ENCODE measurements at regions not wholly inside any gene's neighbourhood (a gene's known extent, or its start where the extent isn't known, plus 50 kb on each side); places are given as distances from the start of the nearest gene placed in this dataset.
A peak's percentile ranks its signal among the peaks of the same experiment; 100 is the strongest.
"Not testable (repeated sequence)": the region's sequence is repeated elsewhere in the genome, so short reads cannot be mapped to it uniquely, and the experiment has no call there.

GRCh38 chr6:86028776-86029175, 386.1 kb upstream of the SYNCRIP start:
- no peak for DNase-seq

DNA sequence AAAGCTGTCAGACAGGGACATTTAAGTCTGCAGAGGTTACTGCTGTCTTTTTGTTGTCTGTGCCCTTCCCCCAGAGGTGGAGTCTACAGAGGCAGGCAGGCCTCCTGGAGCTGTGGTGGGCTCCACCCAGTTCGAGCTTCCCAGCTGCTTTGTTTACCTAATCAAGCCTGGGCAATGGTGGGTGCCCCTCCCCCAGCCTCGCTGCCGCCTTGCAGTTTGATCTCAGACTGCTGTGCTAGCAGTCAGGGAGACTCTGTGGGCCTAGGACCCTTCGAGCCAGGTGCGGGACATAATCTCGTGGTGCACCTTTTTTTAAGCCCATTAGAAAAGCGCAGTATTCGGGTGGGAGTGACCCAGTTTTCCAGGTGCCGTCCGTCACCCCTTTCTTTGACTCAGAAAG, 384.2 kb upstream of the SYNCRIP start:
- not testable (repeated sequence) for DNase-seq

GRCh38 chr6:86017236-86017635, 374.6 kb upstream of the SYNCRIP start:
- DNase-seq, result no peak

- no peak for DNase-seq
Observed at GRCh38 chr6:86016567-86016966, 373.9 kb upstream of the SYNCRIP start.

DNA sequence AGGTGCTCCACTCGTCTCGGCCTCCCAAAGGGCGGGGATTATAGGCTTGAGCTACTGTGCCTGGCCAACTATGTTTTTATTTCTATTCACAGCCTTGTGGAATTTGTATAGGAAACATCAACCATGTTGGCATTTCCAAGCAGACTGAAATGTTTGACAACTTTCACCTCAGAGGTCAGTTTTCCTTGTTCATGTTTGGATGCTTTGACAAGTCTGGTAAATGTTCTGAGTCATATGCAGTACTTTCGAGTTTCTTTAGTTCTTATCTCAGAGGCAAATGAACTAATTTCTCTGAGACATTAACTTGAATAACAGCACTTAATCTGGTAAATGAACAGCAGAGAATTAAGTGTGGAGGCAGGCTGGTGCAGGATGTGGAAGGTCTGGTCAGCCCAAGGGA, 373.4 kb upstream of the SYNCRIP start:
- DNase-seq, result no peak

DNA sequence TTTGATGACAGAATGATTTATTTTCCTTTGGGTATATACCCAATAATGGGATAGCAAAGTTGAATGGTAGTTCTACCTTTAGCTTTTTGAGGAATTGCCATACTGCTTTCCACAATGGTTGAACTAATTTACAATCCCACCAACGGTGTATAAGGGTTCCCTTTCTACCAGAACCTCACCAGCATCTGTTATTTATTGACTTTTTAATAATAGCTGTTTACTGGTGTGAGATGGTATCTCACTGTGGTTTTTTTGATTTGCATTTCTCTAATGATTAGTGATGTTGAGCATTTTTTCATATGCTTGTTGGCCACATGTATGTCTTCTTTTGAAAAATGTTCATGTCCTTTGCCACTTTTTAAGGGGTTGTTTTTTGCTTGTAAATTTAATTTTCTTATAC, 370.3 kb upstream of the SYNCRIP start:
- DNase-seq, result not testable (repeated sequence)

DNA sequence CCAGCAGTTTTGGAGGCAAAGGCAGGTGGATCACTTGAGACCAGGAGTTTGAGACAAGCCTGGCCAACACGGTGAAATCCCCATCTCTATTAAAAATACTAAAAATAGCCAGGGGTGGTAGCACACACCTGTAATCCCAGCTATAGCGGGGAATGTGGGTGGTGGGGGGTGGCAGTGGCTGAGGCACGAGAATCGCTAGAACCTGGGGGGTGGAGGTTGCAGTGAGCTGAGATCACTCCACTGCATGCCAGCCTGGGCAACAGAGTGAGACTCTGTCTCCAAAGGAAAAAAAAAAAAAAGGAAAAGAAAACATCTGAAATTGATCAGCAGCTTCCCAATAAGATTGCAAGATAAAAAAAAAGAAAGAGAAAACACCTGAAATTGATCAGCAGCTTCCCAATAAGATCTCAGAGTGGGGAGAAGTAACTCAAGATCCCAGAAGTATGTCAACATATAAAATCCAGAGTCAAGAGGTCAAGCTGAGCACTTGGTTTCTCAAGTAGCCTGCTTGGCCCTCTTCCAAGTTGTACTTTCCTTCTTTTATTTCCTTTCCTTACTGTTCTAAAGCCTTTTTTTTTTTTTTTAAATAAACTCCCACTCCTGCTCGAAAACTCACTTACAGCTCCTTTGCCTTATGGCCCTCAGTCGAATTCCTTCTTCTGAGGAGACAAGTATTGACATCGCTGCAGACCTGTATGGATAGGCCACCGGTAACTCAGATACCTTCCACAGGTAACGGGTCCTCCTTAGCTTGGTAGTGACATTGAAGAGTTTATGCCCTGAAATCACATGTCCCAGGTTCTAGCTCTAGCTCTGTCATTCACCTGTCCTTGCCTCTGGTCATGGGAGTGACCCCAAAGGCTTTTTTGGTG, 368.5 kb upstream of the SYNCRIP start:
- DNase-seq, result no peak

DNA sequence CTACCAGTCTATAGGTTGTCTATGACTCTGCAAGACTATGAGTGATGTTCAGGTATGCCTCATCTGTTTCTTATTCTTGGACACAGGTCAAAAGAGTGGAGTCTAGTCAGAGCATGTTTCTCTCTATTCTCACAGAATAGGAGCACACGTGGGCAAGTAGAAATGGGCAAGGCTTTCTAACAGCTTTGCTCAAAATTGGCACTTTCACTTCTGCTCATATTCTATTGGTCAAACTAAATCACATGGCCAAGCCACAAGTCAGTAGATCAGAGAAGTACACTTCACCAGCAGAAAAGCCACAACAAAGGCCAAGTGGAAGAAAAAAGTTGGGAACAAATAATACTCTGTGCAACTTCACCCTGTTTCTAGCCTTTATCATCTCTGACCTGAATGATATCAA, 354.5 kb upstream of the SYNCRIP start:
- DNase-seq, result no peak

DNA sequence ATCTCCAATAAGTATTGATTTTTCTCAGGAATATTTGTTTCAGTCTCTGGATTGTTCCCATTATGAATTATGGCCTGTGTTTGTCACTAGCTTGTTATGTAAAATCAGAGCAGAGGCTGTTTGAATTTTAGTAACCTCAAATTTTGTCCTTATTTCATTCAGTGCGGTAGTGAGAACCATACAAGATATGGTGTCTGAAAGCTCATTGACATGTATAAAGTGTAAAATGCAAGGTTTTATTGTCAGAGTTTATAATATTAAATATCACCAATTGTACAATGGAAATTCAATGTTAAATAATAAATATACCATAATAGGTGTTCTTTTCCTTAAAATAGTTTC, 353.3 kb upstream of the SYNCRIP start:
- DNase-seq, result no peak

DNA sequence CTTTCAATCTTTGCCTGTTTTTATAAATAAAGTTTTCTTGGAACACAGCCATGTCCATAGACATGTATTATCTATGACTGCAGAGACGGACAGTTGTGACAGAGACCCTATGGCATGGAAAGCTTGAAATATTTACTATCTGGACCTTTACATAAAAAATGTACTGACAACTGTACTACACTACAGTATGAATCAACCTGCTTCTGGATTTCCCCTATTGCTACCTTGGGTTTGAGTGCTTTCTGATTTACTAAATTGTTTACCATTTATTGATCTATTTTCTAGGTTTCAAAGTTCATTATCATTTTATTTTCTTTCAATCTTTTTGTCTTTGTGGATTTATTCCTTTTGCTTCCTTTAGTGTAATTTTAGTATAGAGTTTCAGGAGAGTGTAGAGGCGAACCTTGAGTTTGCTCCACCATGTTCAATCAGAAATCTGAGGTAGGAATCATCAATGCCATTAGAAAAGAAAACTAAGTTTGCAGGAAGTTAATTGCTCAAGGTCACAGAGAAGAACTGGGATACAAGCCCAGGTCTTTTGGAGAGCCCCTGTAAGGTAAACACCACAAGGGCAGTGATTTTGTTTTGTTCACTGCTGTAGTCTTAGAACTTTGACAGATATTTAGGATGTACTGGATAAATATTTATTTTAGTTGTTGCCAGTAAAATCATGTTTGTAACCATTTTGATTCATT, 352.8 kb upstream of the SYNCRIP start:
- DNase-seq, result no peak

- DNase-seq, result no peak
Observed at GRCh38 chr6:85986681-85987080, 344.0 kb upstream of the SYNCRIP start.

DNA sequence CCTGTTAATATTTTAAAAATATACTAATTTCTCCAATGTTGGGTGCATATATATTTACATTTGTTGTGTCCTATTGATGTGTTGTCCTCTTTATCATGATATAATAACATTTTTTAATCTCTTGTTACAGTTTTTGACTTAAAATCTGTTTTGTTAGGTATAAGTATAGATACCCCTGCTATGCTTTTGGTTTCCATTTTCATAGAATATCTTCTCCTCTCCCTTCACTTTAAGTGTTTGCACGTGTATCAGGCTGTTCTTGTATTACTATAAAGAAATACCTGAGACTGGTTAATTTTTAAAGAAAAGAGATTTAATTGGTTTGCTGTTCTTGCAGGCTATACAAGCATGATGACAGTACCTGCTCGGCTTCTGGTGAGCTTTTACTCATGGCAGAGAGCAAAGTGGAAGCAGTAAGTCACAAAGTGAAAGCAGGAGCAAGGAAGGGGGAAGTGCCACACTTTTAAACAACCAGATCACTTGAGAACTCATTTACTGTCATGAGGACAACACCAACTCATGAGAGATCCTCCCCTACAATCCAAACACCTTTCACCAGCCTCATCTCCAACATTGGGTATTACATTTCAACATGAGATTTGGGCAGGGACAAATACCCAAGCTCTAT, 340.5 kb upstream of the SYNCRIP start:
- DNase-seq, result no peak

DNA sequence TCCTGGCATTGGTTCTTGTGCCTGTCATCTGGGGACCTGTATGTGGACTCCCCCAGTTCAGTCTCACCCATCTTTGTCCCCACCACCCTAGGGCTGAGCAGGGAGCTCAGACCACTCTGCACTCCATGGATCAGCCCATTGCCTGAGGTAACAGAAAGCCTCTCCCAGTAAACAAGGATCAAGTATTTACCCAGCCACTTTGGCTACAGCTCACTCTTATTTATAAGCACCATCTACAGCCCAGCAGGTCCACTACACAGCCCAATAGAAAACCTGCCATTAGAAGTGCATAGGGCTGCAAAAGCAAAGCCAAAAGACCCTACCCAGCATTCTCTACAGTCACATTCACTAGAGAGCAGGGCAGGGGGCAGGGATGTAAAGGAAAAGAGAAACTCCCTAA, 335.0 kb upstream of the SYNCRIP start:
- no peak for DNase-seq

- no peak for DNase-seq
Observed at GRCh38 chr6:85975957-85976356, 333.3 kb upstream of the SYNCRIP start.

- DNase-seq, result no peak
Observed at GRCh38 chr6:85971238-85971637, 328.6 kb upstream of the SYNCRIP start.

GRCh38 chr6:85966828-85967227, 324.1 kb upstream of the SYNCRIP start:
- DNase-seq, result no peak

GRCh38 chr6:85961746-85962145, 319.1 kb upstream of the SYNCRIP start:
- DNase-seq, result no peak

DNA sequence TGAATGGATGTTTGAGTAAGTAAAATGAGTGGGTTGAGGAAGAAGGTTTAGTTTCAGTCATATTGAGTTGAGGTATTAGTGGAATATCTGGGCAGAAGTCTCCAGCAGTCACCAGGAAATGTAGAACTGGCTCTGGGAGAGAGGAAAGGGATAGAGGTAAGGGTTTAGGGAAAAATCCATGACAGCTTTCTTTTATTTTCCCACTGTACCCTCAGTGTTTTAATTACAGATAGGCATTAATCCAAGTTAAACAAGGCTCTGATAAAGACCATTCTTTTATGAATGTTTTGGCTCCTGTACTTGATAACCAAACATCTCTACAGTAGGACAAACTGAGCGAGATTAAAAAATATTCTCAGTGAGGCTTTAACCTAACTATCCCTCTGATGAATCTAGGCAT, 318.4 kb upstream of the SYNCRIP start:
- DNase-seq, result no peak

DNA sequence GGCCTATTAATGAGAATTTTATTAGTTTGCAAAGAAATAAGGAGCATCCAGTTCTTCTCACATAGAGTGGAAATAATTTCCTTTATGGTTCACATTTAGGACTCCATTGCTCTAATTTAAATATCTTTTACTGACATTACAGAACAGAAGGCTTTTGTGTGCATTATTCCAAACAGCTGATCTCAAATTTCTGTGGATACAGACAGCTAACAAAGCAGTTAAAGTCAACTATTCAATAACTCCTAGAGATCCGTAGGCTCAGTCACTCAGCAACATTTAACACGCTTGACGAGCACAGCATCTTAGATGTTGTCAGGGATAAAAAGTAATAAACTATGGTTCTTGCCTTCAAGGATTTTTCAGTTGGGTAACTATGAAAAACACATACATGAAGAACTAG, 305.8 kb upstream of the SYNCRIP start:
- no peak for DNase-seq

GRCh38 chr6:85945459-85946185, 302.9 kb upstream of the SYNCRIP start:
- peak; percentile 74 for DNase-seq

GRCh38 chr6:85944776-85945175, 302.1 kb upstream of the SYNCRIP start:
- DNase-seq, result no peak

GRCh38 chr6:85942844-85943243, 300.2 kb upstream of the SYNCRIP start:
- peak; percentile 17 for DNase-seq

GRCh38 chr6:85936916-85937315, 294.2 kb upstream of the SYNCRIP start:
- no peak for DNase-seq

All from NCI-H82 (cell line).